GM12891 (cell line): ENCODE measurements at regions not wholly inside any gene's neighbourhood (a gene's known extent, or its start where the extent isn't known, plus 50 kb on each side); places are given as distances from the start of the nearest gene placed in this dataset.

Experiments used
- PAX5 ChIP-seq: IDR thresholded peaks from 2 replicates; pipeline ENCODE4 v1.6.1; 2011; ENCODE audit warnings: low read length, moderate library complexity, mild to moderate bottlenecking; ENCODE audit not compliant: insufficient read depth, severe bottlenecking
- POLR2A ChIP-seq: IDR thresholded peaks from 2 replicates; pipeline ENCODE4 v1.6.1; 2011; ENCODE audit warnings: low read depth, low read length, control low read depth
- POLR2AphosphoS5 ChIP-seq: IDR thresholded peaks from 2 replicates; pipeline ENCODE4 v1.6.1; 2011; ENCODE audit warnings: low read depth, low read length, control low read depth
- SPI1 ChIP-seq: IDR thresholded peaks from 2 replicates; pipeline ENCODE4 v1.6.1; 2011; ENCODE audit warnings: low read depth, low read length, control low read depth
- TAF1 ChIP-seq: IDR thresholded peaks from 2 replicates; pipeline ENCODE4 v1.6.1; 2011; ENCODE audit warnings: low read depth, low read length, control low read depth

- no peak for TF ChIP-seq TAF1
- no peak for TF ChIP-seq POLR2AphosphoS5
- TF ChIP-seq POLR2A: no peak
- TF ChIP-seq SPI1: no peak
- TF ChIP-seq PAX5: no peak
Observed at GRCh38 chr13:110817143-110817542, 97.7 kb downstream of the ANKRD10 start.
